M059J (cell line): ENCODE measurements at regions not wholly inside any gene's neighbourhood (a gene's known extent, or its start where the extent isn't known, plus 50 kb on each side); places are given as distances from the start of the nearest gene placed in this dataset.
"Not testable (repeated sequence)": the region's sequence is repeated elsewhere in the genome, so short reads cannot be mapped to it uniquely, and the experiment has no call there.

ENCODE experiments used
- DNase-seq: peaks from one replicate; pipeline ENCODE4 v3.0.0-alpha.2; 2012; ENCODE audit warnings: low read depth

DNA sequence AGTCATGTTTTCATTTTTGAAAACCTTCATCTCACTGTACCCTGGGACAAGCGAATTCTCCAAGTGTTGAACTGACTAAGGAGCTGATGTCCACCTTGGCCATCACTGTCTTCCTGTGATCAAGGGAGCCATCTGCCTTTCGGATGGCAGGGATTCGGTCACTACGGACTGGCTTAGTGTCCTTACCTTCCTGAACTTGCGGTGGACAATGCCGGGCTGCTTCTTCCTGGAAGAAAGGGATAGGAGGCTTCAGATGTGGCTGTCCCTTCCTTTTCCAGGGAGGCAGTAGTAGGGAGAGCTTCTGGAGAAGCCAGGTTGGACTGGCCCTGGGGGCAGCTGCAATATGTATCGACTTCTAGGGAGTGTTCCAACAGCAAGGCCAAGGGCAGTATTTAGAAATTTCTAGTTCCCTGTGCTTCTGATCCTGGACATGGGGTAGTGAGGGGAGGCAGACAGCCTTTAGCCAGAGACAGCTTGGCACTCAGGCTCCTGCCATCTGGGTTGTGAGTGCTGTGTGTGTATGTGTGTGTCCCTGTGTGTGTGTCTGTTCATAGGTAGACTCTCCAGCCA lies 114.6 kb downstream of the IER5 start:
- DNase-seq = no peak

DNA sequence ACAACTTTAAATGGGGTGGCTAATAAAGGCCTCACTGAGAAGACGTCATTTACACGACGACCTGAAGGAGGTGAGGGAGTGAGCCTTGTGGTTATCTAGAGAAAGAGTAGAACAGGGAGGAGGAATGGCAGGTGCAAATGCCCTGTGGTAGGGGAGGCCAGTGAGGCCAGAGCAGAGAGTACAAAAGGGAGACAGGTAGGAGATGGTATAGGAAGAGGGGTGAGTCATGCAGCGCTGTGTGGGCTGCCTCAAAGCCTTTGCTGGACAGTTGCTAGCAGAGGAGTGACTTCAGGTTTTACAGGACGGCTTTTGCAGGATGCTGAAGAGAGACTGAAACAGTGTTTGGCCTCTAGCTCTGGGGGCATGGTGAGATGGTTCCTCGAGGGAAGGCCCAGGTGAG lies 116.0 kb downstream of the IER5 start:
- no peak for DNase-seq

DNA sequence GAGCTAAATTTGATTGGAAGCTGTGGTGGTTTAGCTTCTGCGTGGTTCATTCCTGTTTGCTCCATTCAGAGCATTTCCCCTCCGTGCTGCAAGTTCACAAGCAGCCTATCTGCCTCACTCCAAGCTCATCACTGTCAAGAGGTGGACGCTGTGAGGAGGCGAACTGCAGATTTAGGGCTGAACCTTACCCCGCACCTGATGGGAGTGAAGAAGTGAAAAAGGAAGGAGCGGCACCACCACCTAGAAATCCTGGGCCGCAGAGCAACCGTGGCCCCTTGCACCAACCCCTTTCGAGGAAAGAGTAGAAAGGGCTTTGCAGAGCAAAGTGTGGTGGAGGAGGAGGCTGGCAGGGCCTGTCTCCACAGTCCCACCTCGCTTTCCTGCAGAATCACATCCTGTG lies 117.4 kb downstream of the IER5 start:
- no peak for DNase-seq

DNA sequence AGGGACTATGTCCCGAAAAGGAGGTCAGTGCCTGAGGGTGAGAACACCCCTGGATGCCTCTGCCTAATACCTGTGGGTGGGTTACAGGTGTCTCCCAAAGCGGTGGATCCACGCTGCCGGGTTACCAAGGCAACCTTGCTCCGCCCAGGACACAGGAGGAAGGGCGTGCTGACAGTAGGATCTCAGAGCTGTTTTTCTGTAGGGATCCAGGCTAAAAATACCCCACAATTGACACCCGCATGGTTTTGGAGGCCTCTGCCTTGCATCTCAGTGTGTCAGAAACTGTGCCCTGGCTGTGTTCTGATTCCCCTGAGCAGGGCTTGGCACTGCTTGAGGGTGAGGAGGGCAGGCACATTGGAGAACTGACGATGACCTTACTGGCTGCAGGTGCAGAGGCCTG lies 118.0 kb downstream of the IER5 start:
- no peak for DNase-seq

DNA sequence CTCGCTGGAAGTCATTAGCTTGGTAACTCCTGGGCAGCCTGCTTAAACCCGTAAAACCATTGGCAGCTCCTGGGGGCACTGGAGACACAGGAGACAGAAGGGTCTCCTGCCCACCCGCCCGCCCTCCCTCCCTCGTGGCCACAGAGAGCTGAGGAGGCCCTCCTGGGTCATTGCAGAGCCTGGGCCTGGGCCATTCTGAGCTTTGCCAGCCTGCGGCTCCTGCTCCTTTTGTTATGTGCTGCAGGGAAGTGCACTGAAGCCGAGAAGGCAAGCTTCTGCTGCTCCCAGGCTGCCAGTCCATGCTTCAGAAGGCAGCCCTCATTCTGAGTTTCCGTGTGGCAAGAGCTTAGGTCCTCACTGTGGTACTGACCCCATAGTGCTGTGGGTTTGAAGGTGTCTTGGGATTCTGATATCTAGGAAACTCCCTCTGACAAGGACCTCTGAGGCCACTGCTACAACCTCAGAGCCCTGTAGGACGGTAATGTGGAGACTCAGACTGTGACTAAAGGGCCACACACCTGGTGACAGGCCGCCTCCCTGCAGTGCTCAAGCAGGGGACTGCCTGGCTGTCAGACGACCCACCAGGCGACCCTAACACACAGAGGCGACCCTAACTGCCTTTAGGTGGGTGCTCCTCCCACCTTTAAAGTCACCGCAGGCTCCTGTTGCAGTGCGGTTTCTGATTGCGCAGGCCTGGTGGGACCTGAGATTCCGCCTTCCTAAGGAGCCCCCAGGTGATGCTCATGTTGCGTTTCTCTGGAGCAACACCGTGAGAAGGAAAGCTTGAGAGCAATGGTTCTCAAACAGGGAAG lies 118.7 kb downstream of the IER5 start:
- no peak for DNase-seq

DNA sequence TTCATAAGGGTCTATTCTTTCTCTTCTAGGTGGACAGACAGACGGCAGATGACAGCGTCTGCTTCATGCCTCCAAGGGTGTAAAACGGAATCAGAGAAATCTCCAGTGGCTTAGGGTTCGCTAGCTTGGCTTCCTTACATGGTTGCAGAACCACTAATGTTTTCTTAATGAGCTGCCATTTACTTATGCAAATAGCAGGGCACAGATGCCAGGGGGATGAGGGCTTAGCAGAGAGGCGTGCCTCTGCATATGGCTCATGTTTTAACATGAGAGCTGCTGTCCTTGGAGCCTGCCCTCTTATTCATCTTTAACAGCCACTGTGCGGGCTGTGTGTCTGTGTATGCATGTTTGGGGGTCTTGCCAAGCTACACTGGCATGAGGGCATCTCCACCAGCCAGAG lies 119.6 kb downstream of the IER5 start:
- DNase-seq = peak; percentile 6

DNA sequence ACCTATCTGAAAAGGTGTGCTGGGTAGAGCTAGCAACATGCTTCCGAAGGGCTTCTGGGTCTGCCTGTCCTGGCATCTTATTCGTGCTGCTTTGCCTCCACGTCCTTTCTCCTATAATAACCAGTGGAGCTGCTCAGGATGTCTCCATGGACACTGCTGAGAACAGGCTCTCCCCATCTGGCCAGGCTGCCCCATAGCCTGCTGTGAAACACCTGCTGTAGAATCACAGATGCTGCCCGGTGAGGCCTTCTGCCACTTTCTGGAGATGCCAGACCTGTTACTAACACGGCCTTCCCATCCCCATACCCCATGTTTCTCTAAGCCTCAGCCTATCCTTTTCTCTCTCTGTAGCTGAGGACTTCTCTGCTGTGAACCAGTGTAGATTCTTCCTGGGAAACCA lies 120.5 kb downstream of the IER5 start:
- no peak for DNase-seq

DNA sequence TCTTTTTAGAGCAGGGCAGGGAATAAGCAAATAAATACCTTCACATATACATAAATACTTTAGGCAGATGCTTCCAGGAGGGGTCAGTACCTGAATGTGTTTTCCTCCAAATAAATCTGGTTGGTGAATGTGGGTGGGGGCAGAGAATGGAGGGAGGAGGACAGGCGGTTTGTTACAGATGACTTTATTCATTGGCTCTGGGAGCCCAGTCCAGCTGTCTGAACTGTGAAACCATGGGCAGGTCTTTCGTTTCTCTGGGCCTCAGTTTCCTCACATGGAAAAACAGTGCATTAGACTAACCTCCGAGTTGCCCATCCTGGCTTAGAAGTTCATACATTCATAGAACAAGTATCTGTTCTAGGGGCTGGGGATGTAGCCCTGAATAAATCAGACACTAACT lies 124.6 kb downstream of the IER5 start:
- DNase-seq = no peak

DNA sequence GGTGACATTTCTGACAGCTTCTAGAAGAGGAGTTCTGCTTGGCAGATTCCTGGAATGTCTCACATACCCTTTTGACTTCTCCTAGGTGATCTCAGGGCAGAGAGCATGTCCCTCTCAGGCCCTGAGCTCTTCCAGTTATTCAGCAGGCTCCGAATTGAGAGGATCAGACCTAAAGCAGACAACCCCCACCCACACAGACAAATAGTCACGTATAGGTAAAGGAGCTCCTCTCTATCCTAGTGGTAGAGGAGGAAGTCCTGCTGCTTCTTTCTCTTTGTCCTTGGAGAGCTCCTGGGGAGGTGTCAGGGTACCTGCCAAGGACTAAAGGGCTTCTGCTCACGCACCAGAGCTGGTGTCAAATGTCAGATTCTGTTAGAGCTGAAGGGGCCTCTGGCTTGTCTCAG lies 128.1 kb downstream of the IER5 start:
- no peak for DNase-seq

DNA sequence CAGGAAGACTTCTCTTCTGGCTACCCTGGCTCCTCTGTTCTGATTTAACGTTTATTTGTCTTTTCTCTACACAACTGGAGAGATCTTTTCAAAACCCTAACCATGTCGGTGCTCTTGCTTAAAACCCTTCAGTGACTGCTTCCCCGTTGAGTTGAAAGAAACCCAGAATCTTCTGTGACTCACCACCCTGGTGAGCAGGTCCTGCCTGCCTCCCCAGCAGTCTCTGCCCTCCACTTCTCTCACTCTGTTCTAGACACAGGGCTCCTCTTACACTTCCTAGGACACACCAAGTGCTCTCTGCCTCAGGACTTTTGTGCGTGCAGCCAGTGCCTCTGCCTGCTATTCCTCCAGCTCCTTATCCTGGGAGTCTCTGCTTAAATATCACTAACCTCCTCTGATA lies 131.4 kb downstream of the IER5 start:
- no peak for DNase-seq

DNA sequence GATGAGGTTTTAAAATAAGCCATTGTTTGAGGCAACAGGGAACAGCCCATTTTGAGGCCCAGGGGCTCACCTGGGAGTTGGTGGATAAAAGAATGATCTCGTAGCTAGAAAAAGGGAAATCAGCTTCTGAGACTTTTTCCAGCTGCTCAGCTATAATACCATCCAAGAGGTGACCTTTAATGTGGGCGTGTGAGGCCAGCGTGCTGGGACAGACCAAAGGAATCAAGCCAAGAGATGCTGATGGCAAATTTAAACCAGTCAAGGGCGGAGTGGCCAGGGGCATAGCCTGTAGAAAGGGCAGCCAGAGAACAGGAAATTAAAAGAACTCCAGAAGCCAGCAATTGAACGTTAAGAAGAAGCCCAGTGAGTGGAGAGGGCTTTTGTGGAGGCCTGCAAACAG lies 132.6 kb downstream of the IER5 start:
- no peak for DNase-seq

DNA sequence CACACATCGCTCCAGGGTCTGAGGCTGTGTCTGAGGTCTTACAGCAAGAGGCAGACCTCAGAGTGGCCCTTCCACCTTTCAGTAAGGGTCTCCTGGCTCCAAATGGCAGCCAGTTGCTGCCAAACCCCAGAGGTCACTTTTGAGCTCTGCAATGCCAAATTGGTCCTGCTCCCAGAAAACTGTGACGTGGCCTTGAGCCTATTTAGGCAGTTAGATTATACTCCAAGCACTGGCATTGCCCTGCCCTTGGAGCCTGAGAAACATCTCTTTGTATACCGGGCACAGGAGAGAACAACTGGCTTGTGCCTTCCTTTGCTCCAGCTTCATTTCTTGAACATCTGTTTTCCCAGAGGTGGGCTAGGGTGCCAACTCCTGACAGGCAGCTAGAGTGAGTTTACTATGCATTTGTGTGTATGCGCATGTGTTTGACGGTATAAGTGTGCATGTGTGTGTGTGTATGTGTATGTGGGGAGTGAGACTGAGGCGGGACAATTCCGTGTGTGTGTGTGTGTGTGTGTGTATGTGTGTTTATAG lies 134.5 kb downstream of the IER5 start:
- DNase-seq = no peak

DNA sequence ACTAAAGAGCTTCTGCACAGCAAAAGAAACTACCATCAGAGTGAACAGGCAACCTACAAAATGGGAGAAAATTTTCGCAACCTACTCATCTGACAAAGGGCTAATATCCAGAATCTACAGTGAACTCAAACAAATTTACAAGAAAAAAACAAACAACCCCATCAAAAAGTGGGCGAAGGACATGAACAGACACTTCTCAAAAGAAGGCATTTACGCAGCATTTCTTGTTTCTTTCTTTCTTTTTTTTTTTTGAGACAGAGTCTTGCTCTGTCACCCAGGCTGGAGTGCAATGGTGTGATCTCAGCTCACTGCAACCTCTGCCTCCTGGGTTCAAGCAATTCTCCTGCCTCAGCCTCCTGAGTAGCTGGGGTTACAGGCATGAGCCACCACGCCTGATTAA lies 138.2 kb downstream of the IER5 start:
- DNase-seq = not testable (repeated sequence)

DNA sequence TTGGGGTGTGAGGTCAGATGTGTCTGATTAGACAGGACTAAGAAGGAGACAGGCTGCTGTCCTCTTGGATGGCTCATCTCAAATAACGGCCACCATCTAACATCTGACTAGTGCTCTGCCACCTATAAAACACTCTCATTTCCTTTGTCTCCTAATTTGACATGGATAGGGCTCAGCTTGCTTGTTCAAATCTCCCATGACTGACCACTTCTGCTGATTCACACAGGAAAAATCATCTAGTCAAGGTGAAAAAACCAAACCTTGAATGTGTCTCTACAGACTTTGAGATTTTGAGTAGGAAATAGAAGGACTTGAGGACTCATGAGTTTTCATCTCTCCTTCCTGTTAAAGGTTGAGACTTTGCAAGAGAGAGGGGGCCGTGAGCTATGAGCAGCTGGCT lies 150.6 kb downstream of the IER5 start:
- DNase-seq = no peak

DNA sequence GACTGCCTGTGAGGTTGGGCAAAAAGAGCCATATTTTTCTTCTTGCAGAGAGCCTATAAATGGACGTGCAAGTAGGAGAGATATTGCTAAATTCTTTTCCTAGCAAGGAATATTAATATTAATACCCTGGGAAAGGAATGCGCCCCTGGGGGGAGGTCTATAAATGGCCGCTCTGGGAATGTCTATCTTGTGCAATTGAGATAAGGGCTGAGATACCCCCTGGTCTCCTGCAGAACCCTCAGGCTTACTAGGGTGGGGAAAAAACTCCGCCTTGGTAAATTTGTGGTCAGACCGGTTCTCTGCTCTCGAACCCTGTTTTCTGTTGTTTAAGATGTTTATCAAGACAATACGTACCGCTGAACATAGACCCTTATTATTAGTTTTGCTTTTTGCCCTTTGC lies 157.8 kb downstream of the IER5 start:
- DNase-seq = not testable (repeated sequence)

DNA sequence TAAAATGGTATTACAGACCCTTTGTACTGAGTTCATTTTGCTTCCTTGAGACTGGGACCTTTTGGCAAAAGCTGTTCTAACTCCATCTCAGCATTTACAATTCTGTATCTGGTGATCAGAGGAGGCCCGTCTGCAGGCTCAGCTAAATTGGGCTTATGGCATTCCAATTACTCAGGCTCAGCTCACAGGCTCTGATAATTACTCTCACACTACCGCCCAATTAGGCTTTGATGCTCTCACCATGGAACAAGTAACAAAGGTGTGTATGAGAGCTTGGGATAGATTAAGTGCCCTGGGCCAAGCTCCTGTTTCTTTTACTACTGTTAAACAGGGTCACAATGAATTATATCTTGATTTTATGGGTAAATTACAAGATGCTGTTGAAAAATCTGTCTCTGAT lies 159.9 kb downstream of the IER5 start:
- DNase-seq = not testable (repeated sequence)

DNA sequence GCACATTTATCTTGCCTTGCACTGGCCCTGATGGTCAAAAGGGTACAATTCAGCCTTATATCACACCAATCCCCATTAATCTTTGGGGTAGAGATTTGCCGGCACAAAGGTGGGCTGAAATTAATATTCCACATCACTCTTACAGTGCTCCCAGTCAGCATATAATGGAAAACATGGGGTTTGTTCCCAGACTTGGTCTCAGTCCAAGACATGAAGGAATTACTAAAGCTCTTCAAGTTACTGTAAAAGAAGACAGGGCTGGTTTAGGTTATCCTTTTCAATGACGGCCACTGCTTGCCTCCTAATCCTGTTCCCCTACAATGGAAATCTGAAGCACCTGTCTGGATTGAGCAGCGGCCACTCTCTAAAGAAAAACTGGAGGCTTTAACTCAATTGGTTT lies 160.7 kb downstream of the IER5 start:
- DNase-seq = no peak

DNA sequence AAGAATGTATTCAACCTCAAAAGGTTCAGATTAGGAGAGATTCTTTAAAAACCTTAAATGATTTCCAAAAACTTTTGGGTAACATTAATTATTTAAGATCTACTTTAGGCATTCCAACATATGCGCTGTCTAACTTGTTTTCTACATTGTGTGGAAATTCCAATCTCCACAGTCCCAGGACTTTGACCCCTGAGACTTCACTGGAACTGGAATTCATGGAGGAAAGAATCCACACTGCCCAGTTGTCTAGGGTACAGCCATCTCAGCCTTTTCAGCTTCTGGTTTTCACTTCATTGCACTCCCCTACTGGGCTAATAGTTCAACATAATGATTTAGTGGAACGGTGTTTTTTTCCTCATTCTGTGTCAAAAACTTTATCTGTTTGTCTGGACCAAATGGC lies 161.5 kb downstream of the IER5 start:
- DNase-seq = no peak

DNA sequence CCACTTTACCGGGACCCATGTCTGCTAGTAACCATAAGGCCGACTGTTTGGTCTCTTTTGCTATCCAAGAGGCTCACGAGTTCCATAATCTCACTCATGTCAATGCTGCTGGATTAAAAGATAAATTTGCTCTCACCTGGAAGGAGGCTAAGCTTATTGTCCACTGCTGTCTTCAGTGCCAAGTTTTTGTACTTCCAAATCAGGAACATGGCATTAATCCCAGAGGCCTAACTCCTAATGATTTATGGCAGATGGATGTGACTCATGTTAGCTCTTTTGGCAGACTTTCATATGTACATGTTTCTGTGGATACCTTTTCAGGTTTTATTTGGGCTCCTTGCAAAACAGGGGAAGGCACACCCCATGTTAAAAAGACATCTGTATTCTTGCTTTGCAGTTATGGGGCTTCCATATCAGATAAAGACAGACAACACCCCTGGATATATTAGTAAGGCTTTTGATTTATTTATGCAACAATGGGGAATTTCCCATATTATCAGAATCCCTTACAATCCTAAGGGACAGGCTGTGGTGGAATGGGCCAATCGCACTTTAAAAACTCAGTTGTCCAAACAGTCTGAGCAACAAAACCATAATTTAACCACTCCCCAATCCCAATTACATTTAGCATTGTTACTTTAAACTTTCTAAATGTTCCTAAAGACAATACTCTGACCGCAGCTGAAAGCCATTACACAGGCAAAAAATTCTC lies 162.7 kb downstream of the IER5 start:
- DNase-seq = peak; percentile 91

DNA sequence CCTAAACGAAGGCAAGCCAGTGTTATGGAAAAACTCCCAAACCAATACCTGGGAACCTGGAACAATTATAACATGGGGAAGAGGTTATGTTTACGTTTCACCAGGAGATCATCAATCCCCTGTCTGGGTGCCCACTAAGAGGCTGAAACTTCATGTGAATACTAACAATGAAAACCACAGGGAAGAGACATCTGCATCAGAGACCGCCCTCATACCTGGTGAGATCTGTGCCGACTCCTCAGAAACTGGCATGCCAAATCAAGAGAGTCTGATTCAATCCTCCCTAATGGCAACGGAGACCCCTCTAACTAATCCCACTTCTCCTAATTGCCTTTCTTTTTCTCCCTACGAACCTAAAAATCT lies 163.2 kb downstream of the IER5 start:
- no peak for DNase-seq

DNA sequence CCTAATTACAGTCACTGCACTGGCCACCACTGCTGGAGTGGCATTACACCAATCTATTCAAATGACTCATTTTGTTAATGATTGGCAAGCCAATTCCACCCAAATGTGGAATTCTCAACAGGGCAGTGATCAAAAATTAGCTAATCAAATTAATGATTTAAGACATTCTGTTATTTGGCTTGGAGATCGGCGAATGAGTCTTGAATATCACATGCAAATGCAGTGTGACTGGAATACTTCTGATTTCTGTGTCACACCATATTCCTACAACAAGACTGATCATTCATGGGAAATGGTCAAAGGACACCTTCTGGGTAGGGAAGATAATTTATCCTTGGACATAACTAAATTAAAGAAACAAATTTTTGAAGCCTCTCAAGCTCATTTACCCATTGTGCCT lies 165.1 kb downstream of the IER5 start:
- not testable (repeated sequence) for DNase-seq

DNA sequence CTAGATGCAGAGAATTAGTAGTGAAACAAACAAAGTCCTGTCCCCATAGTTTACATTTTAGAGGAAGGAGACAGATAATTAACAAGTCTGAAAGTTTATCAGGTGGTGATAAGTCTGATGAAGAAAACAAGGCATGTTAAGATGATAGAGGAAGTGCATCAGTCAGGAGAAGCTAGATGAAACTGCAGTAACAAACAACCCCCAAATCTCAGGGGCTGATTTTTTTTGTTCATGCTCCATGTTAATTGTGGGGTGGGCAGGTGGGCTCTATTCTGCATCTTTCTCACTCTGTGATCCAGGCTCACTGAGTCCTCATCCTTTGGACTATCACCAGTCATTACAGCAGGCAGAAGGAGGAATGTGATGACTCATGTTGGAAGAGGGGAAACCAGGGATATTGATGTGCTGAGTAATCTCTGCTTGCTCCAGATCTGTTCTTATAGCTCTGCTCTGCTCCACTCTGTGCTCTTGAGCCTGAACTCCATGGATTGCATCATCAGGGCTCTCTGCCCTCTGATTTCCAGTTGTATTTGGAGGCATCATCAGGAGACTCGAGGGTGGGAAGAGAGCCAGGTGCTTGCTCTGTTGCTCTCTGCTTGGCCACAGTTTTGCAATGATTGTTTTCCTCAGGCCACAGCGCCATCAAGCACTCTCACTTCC lies 166.9 kb downstream of the IER5 start:
- peak; percentile 97 for DNase-seq
